ENCODE measurements at regions not wholly inside any gene's neighbourhood (a gene's known extent, or its start where the extent isn't known, plus 50 kb on each side); places are given as distances from the start of the nearest gene placed in this dataset.

- no peak for TF ChIP-seq EP300 (IDR thresholded peaks at IDR 0.05)
- no peak for TF ChIP-seq CTCF (IDR thresholded peaks at IDR 0.05)
Observed at GRCh38 chr5:124902097-124902821, 155.8 kb upstream of the ZNF608 start.

Measured in esophagus muscularis mucosa (tissue), 3 donors.